HEK293T (cell line): ENCODE measurements at regions not wholly inside any gene's neighbourhood (a gene's known extent, or its start where the extent isn't known, plus 50 kb on each side); places are given as distances from the start of the nearest gene placed in this dataset.
A peak's percentile ranks its signal among the peaks of the same experiment; 100 is the strongest.
"Not testable (repeated sequence)": the region's sequence is repeated elsewhere in the genome, so short reads cannot be mapped to it uniquely, and the experiment has no call there.

Experiments used
- CTCF ChIA-PET: fragments of 350-600 bp; formaldehyde crosslinking; extraction: SDS; loops from one replicate; lab custom pipeline; 2021; ENCODE audit warnings: antibody characterized with exemption, inconsistent platforms; lab: Yijun Ruan, JAX
- POLR2A ChIA-PET: fragments of 350-600 bp; formaldehyde crosslinking; extraction: SDS; loops from one replicate; lab custom pipeline; 2020; ENCODE audit warnings: antibody characterized with exemption, inconsistent platforms; lab: Yijun Ruan, JAX
- DNase-seq: peaks from one replicate; pipeline ENCODE4 v3.0.0; 2012; ENCODE audit warnings: mixed read lengths; ENCODE audit errors: extremely low spot score
- L3MBTL2 ChIP-seq: fragments of 450-650 bp; conservative IDR thresholded peaks from 2 replicates; pipeline ENCODE4 v1.6.1; 2016; ENCODE audit warnings: mild to moderate bottlenecking
- TF ChIP-seq, protein P1 (sequence below): fragments of 450-650 bp; IDR thresholded peaks from 2 replicates; pipeline ENCODE4 v1.6.1; 2016

GRCh38 chr16:21487956-21488355, 111.4 kb upstream of the METTL9 start:
- DNase-seq, CTCF ChIA-PET, POLR2A ChIA-PET: not testable (repeated sequence)

DNA sequence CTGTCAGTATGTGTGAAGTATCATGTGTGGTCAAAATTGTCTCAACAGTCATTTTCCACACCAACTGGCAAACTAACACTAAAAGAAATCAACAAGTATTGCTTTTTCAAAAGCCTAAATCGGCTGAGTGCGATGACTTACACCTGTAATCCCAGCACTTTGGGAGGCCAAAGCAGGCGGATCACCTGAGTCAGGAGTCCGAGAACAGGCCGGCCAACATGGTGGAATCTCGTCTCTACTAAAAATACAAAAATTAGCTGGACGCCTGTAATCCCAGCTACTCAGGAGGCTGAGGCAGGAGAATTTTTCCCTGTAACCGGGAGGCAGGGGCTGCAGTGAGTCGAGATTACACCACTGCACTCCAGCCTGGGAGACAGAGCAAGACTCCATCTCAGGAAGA, 100.3 kb upstream of the METTL9 start:
- CTCF ChIA-PET, POLR2A ChIA-PET, DNase-seq: not testable (repeated sequence)

DNA sequence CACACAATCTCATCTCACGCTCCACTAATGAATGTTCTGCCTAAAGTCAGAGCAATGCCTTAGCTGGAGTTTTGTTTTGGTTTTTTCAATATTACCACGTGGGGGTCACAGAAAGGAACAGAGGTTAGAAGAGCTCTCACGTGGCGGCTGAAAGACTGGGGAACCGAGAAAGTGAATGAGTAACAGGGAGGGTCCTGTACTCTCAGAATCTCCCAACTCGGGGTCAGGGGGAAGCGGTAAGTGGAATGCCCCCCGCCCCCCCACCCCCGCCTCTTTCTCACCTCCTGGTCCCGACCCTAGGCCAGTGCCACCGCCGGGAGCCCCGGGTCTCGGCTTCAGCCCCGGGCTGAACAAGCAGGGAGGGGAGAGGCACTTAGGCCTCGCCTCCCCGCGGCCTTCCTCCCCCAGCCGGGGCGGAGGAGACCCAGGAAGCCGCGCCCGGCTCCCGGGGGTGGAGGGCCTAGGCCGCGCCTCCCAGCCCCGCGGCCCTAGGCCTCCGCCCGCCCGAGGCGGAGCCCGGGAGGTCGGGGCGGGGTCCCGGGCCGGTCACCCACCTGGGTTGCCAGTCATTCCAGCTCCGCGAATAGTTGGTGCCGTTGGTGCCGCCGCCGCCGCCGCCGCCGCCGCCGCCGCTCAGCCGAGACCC, 98.0 kb upstream of the METTL9 start:
- DNase-seq, CTCF ChIA-PET, POLR2A ChIA-PET: not testable (repeated sequence)

DNA sequence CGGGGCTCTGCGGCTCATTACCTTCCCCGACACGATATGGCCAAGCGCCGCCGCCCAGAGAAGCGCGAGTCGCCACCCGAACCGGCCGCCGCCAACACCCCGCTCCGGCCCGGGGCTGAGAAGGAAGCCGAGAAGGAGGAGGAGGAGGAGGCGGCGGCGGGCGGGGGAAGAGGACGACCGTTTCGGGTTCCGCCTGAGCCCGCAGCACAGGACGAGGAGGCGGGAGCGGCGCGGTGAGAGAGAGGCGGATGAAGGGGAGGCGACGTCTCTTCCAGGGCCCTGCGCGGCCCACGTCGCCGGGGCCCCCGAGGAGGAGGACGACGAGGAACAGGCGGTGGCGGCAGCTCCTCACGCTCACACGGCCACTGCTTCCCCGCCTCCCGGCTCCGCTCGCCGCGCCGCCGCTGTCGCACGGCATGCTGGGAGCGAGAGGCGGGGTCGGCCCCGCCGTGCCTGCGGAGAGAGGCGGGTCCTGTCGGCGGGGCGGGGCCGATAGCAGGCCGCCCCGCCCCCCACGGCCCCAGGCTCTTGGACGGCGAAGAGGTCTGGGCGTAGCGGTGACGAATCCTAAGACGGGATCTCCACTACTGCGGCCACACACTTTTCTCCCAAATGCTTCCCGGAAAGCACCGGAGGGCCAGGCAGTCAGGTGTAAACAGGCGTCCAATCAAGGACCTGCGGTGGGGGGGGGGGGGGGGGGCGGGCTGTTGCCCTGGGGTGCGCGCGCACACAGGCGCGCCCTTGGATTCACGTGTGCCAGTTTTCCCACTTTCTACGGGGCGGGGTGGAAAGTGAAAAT, 97.3 kb upstream of the METTL9 start:
- POLR2A ChIA-PET = no interaction called here
- DNase-seq = peak; percentile 76
- TF ChIP-seq L3MBTL2 = peak; percentile 32; the same call in 1 of the 2 replicates
- TF ChIP-seq, protein P1, sequence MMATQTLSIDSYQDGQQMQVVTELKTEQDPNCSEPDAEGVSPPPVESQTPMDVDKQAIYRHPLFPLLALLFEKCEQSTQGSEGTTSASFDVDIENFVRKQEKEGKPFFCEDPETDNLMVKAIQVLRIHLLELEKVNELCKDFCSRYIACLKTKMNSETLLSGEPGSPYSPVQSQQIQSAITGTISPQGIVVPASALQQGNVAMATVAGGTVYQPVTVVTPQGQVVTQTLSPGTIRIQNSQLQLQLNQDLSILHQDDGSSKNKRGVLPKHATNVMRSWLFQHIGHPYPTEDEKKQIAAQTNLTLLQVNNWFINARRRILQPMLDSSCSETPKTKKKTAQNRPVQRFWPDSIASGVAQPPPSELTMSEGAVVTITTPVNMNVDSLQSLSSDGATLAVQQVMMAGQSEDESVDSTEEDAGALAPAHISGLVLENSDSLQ = no peak
- CTCF ChIA-PET = no interaction called here

- CTCF ChIA-PET, POLR2A ChIA-PET, DNase-seq: not testable (repeated sequence)
These were observed 95.8 kb upstream of the METTL9 start for GRCh38 chr16:21503574-21503920.

GRCh38 chr16:21503941-21504832, 95.2 kb upstream of the METTL9 start:
- CTCF ChIA-PET, POLR2A ChIA-PET, DNase-seq: not testable (repeated sequence)

DNA sequence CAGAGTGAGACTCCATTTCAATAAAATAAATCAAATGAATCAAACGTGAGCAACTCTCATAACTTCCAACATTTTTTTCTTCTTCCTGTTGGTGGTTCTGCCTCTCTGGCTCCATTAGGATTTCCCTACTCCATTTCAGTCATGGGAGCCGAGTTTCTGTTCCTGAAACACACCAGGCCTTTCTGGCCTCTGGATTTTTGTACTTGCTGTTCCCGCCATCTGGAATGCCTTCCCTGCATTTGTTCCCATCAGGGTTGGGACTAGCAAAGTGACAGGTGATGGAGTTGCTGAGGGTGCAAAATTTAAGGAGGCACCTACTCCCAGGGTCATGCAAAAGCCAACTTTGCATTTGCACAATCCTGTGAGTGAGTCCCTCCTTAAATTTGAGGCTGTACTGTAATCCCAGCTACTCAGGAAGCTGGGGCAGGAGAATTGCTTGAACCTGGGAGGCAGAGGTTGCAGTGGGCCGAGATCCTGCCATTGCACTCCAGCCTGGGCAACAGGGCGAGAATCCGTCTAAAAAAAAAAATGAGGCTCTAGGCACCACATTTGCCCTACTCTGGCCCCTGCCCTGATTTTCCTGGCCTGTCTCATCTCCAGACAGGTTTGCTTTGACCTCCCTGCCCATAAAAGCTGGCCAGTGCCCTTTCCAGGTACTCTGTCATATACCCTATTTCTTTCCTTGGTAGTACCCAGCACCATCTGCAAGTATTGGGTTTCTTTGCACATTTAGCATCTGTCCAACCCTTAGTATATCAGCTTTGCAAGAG, 93.4 kb upstream of the METTL9 start:
- POLR2A ChIA-PET = interaction anchor here (0.6 kb wide), 1 partner anchor 1141 kb away, joined by 3 read pairs; no protein-coding TSS in a partner anchor
- CTCF ChIA-PET = interaction anchor here (0.6 kb wide), 1 partner anchor 445 kb away, joined by 3 read pairs; no protein-coding TSS in a partner anchor
- not testable (repeated sequence) for DNase-seq

DNA sequence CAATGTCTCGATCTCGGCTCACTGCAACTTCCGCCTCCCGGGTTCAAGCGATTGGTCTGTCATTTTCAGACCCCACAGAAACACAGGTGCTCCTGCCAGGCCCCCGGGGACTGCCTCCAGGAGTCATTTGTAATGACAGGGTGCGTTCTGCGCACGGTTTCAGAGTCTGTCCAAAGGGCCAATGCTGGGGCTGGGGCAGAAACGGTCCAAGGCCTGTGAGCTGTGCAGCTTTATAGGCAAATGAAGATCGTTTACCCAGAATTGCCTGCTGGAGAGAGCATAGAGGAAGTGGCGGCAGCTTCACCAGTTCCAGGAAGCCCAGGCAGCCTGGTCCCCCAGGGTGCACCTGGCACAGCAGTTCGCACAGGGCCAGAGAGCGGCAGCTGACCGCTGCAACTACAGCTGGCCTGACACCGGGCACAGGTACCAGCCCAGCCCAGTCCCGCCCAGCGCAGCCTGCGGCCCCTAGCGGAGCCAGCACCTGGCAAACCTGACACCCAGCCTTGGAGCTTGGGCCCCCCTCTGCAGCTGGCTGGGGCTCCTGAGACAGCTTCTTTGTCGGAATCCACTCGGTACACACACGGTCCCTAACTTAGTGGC, 92.4 kb upstream of the METTL9 start:
- DNase-seq, CTCF ChIA-PET, POLR2A ChIA-PET: not testable (repeated sequence)

DNA sequence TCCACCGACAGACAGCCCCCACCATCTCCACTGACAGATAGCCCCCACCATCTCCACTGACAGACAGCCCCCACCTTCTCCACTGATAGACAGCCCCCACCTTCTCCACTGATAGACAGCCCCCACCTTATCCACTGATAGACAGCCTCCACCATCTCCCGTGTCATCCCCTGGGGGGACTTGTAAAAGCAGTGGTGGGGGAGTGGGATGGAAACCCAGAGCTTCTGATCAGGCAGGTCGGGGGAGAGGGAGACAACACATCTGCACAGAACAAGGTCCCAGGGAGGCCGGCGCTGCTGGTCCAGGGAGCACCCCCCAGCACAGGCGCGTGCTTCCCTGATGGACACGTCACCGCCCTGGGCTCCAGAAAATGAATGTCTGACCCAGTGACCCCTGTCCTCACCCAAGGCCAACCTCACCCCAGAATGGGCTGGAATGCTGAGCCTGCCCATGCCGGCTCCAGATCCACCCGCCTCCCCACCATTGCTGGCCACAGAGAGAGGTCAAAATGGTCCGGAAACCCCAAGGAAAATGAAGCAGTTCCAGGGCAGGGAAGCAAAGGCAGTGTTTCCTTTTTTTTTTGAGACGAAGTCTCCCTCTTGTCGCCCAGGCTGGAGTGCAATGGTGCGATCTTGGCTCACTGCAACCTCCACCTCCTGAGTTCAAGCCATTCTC, 91.6 kb upstream of the METTL9 start:
- POLR2A ChIA-PET, DNase-seq, CTCF ChIA-PET: not testable (repeated sequence)

- DNase-seq, POLR2A ChIA-PET, CTCF ChIA-PET: not testable (repeated sequence)
These were observed 90.5 kb upstream of the METTL9 start for GRCh38 chr16:21508661-21509436.

- CTCF ChIA-PET, DNase-seq, POLR2A ChIA-PET: not testable (repeated sequence)
These were observed 89.8 kb upstream of the METTL9 start for GRCh38 chr16:21509437-21510086.

DNA sequence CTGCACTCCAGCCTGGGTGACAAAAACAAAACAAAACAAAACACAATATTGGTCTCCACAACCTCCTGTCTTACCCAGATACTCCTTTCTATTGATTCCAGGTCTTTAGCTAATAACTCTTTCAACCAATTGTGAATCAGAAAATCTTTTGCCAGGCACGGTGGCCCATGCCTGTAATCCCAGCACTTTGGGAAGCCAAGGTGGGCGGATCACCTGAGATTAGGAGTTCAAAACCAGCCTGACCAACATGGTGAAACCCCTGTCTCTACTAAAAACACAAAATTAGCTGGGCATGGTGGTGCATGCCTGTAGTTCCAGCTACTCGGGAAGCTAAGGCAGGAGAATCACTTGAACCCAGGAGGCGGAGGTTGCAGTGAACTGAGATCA, 88.5 kb upstream of the METTL9 start:
- DNase-seq, CTCF ChIA-PET, POLR2A ChIA-PET: not testable (repeated sequence)

GRCh38 chr16:21511315-21512210, 87.8 kb upstream of the METTL9 start:
- DNase-seq, POLR2A ChIA-PET, CTCF ChIA-PET: not testable (repeated sequence)
